Naive thymus-derived CD4-positive, alpha-beta T cell (primary cell): ENCODE measurements at regions not wholly inside any gene's neighbourhood (a gene's known extent, or its start where the extent isn't known, plus 50 kb on each side); places are given as distances from the start of the nearest gene placed in this dataset.

Experiments used
- ATAC-seq: fragments of 150-1000 bp; cut with Tn5 transposase; 2 replicates; pipeline ENCODE4 v1.10.0; 2021; ENCODE audit warnings: mild to moderate bottlenecking, moderate library complexity
- CTCF ChIA-PET: fragments of 350-600 bp; sonication (Branson Sonifier 250); formaldehyde crosslinking; loops from one replicate; lab custom pipeline; 2021; ENCODE audit warnings: antibody characterized with exemption; lab: Charles Lee
- POLR2A ChIA-PET: fragments of 350-600 bp; sonication (Branson Sonifier 250); formaldehyde crosslinking; loops from one replicate; lab custom pipeline; 2021; ENCODE audit warnings: antibody characterized with exemption, inconsistent platforms; lab: Charles Lee
- DNase-seq, 9 donors: peaks; one replicate each; pipeline versions ENCODE4 v3.0.0 to v3.0.0-alpha.2; 2020 to 2022; ENCODE audit warnings: mixed read lengths in 1 of 9
- H3K27ac ChIP-seq: one replicate; pipeline ENCODE4 v1.7.0; 2013; ENCODE audit warnings: mild to moderate bottlenecking, low read depth, low read length, moderate library complexity
- H3K27me3 ChIP-seq, 2 donors: one replicate each; pipeline ENCODE4 v1.7.0; 2013; ENCODE audit warnings: low read length in 2 of 2, mild to moderate bottlenecking in 2 of 2, moderate library complexity in 2 of 2; ENCODE audit not compliant: control insufficient read depth in 2 of 2, insufficient read depth in 2 of 2
- H3K36me3 ChIP-seq, 3 experiments: 1 replicate in 2 of 3; 2 replicates in 1 of 3; pipeline ENCODE4 v1.7.0; 2013; ENCODE audit warnings: low read length in 3 of 3, mild to moderate bottlenecking in 3 of 3, moderate library complexity in 1 of 3; ENCODE audit not compliant: insufficient read depth in 3 of 3, control insufficient read depth in 2 of 3
- H3K4me1 ChIP-seq, 2 donors: one replicate each; pipeline ENCODE4 v1.7.0; 2013; ENCODE audit warnings: low read length in 2 of 2, mild to moderate bottlenecking in 2 of 2, moderate library complexity in 1 of 2; ENCODE audit not compliant: control insufficient read depth in 2 of 2, insufficient read depth in 2 of 2
- H3K4me3 ChIP-seq: 2 replicates; pipeline ENCODE4 v1.7.0; 2013; ENCODE audit warnings: mild to moderate bottlenecking, low read length
- H3K9me3 ChIP-seq, 3 experiments: 1 replicate in 2 of 3; 2 replicates in 1 of 3; pipeline ENCODE4 v1.7.0; 2013; ENCODE audit warnings: low read length in 3 of 3; ENCODE audit not compliant: control insufficient read depth in 2 of 3
- H3K27ac Mint-ChIP-seq, 9 donors: one replicate each; pipeline ENCODE4 v1.8.0; 2020 to 2022; ENCODE audit warnings: mixed read lengths in 9 of 9, mild to moderate bottlenecking in 8 of 9, moderate library complexity in 5 of 9, inconsistent platforms in 2 of 9
- H3K27me3 Mint-ChIP-seq, 5 donors: one replicate each; pipeline ENCODE4 v1.8.0; 2021 to 2022; ENCODE audit warnings: mixed read lengths in 5 of 5, mild to moderate bottlenecking in 1 of 5
- H3K36me3 Mint-ChIP-seq, 5 donors: one replicate each; pipeline ENCODE4 v1.8.0; 2020 to 2022; ENCODE audit warnings: mixed read lengths in 5 of 5, mild to moderate bottlenecking in 3 of 5, inconsistent platforms in 1 of 5
- H3K4me1 Mint-ChIP-seq, 7 donors: one replicate each; pipeline ENCODE4 v1.8.0; 2020 to 2022; ENCODE audit warnings: mixed read lengths in 7 of 7, mild to moderate bottlenecking in 3 of 7, inconsistent platforms in 1 of 7
- H3K4me3 Mint-ChIP-seq, 10 donors: one replicate each; pipeline ENCODE4 v1.8.0; 2020 to 2022; ENCODE audit warnings: mild to moderate bottlenecking in 10 of 10, mixed read lengths in 10 of 10, moderate library complexity in 6 of 10, inconsistent platforms in 2 of 10
- H3K9me3 Mint-ChIP-seq, 11 donors: one replicate each; pipeline ENCODE4 v1.8.0; 2020 to 2022; ENCODE audit warnings: mixed read lengths in 11 of 11, mild to moderate bottlenecking in 4 of 11, inconsistent platforms in 1 of 11, moderate library complexity in 1 of 11
- intact Hi-C, 2 donors: fragments of 100-400 bp; cut with micrococcal nuclease; formaldehyde crosslinking; loops; one replicate each; pipeline ENCODE4 v1.15.1; 2023

- Histone ChIP-seq H3K27ac (no peak overlapping the region), H3K36me3 (no peaks in the 10 kb centered on the region), H3K4me1 (no peaks in the 10 kb centered on the region), H3K9me3 (no peaks in the 10 kb centered on the region), H3K27me3 (no peaks in the 10 kb centered on the region), H3K4me3 (no peak overlapping the region)
- H3K9me3 Mint-ChIP-seq: peaks cover 2 to 22% (median 8%) of the 10 kb centered on the region in 11 donors
- no peak overlapping the region for H3K4me3 Mint-ChIP-seq
- CTCF ChIA-PET: no interaction called here
- intact Hi-C loops: no loop called here
- POLR2A ChIA-PET: interaction anchor here (0.6 kb wide), 1 partner anchor 10 kb away, joined by 4 read pairs; no protein-coding TSS in a partner anchor
- ATAC-seq: no peak
- no peaks in the 10 kb centered on the region for H3K4me1 Mint-ChIP-seq
- H3K27me3 Mint-ChIP-seq: peaks cover 0 to 3% (median 0%) of the 10 kb centered on the region in 5 donors
- H3K27ac Mint-ChIP-seq: no peak overlapping the region
- H3K36me3 Mint-ChIP-seq: peaks cover 0 to 6% (median 0%) of the 10 kb centered on the region in 5 donors
- DNase-seq: no peak
Measured at GRCh38 chr22:34236527-34236926, 316.3 kb upstream of the LARGE1 start.

- Histone ChIP-seq H3K36me3 (no peaks in the 10 kb centered on the region), H3K4me1 (no peaks in the 10 kb centered on the region), H3K4me3 (no peak overlapping the region), H3K9me3 (no peaks in the 10 kb centered on the region), H3K27ac (no peak overlapping the region), H3K27me3 (no peaks in the 10 kb centered on the region)
- no peaks in the 10 kb centered on the region for H3K4me1 Mint-ChIP-seq
- H3K27ac Mint-ChIP-seq: no peak overlapping the region
- POLR2A ChIA-PET: no interaction called here
- H3K36me3 Mint-ChIP-seq: peaks cover 0 to 6% (median 0%) of the 10 kb centered on the region in 5 donors
- no peak for ATAC-seq
- no peak for DNase-seq
- intact Hi-C loops: no loop called here
- CTCF ChIA-PET: no interaction called here
- H3K27me3 Mint-ChIP-seq: peaks cover 0 to 3% (median 0%) of the 10 kb centered on the region in 5 donors
- peaks cover 2 to 23% (median 8%) of the 10 kb centered on the region in 11 donors for H3K9me3 Mint-ChIP-seq
- no peak overlapping the region for H3K4me3 Mint-ChIP-seq
Measured at GRCh38 chr22:34239421-34239820, 319.1 kb upstream of the LARGE1 start.

- Histone ChIP-seq H3K36me3 (no peaks in the 10 kb centered on the region), H3K9me3 (no peaks in the 10 kb centered on the region), H3K4me3 (no peak overlapping the region), H3K4me1 (no peaks in the 10 kb centered on the region), H3K27me3 (no peaks in the 10 kb centered on the region), H3K27ac (no peak overlapping the region)
- CTCF ChIA-PET: no interaction called here
- H3K27ac Mint-ChIP-seq: no peak overlapping the region
- no peak overlapping the region for H3K4me3 Mint-ChIP-seq
- DNase-seq (no peak), ATAC-seq (no peak)
- intact Hi-C loops: no loop called here
- H3K27me3 Mint-ChIP-seq: no peaks in the 10 kb centered on the region
- POLR2A ChIA-PET: no interaction called here
- peaks cover 0 to 4% (median 0%) of the 10 kb centered on the region in 5 donors for H3K36me3 Mint-ChIP-seq
- no peaks in the 10 kb centered on the region for H3K4me1 Mint-ChIP-seq
- H3K9me3 Mint-ChIP-seq: peaks cover 0 to 20% (median 8%) of the 10 kb centered on the region in 11 donors
Measured at GRCh38 chr22:34243023-34243422, 322.7 kb upstream of the LARGE1 start.

- H3K27me3 Mint-ChIP-seq: peaks cover 0 to 15% (median 4%) of the 10 kb centered on the region in 5 donors
- POLR2A ChIA-PET: no interaction called here
- H3K36me3 Mint-ChIP-seq: peaks cover 0 to 5% (median 0%) of the 10 kb centered on the region in 5 donors
- H3K4me3 Mint-ChIP-seq: no peak overlapping the region
- H3K4me1 Mint-ChIP-seq: no peaks in the 10 kb centered on the region
- no peak for ATAC-seq
- H3K9me3 ChIP-seq: peaks cover 0 to 6% (median 0%) of the 10 kb centered on the region in 3 experiments
- no peak overlapping the region for H3K27ac Mint-ChIP-seq
- H3K27me3 ChIP-seq: no peaks in the 10 kb centered on the region
- peaks cover 4 to 51% (median 19%) of the 10 kb centered on the region in 11 donors for H3K9me3 Mint-ChIP-seq
- CTCF ChIA-PET: no interaction called here
- H3K27ac ChIP-seq: no peak overlapping the region
- no peaks in the 10 kb centered on the region for H3K4me1 ChIP-seq
- no peak overlapping the region for H3K4me3 ChIP-seq
- intact Hi-C loops: no loop called here
- DNase-seq: no peak
- H3K36me3 ChIP-seq: no peaks in the 10 kb centered on the region
Measured at GRCh38 chr22:34255042-34255441, 334.8 kb upstream of the LARGE1 start.

- ChIA-PET CTCF (no interaction called here), POLR2A (no interaction called here)
- Mint-ChIP-seq H3K9me3 (peaks cover 0 to 7% (median 2%) of the 10 kb centered on the region in 11 donors), H3K36me3 (no peaks in the 10 kb centered on the region), H3K27ac (no peak overlapping the region), H3K27me3 (peaks cover 0 to 10% (median 4%) of the 10 kb centered on the region in 5 donors), H3K4me1 (no peaks in the 10 kb centered on the region), H3K4me3 (no peak overlapping the region)
- ATAC-seq: no peak
- DNase-seq: no peak
- intact Hi-C loops: no loop called here
- Histone ChIP-seq H3K4me1 (no peaks in the 10 kb centered on the region), H3K27me3 (no peaks in the 10 kb centered on the region), H3K27ac (no peak overlapping the region), H3K4me3 (no peak overlapping the region), H3K36me3 (no peaks in the 10 kb centered on the region), H3K9me3 (no peaks in the 10 kb centered on the region)
Measured at GRCh38 chr22:34278121-34278520, 357.8 kb upstream of the LARGE1 start.

GRCh38 chr22:34281738-34282137 is 361.5 kb upstream of the LARGE1 start:
- Mint-ChIP-seq H3K9me3 (peaks cover 0 to 7% (median 0%) of the 10 kb centered on the region in 11 donors), H3K27ac (no peak overlapping the region), H3K27me3 (peaks cover 0 to 18% (median 4%) of the 10 kb centered on the region in 5 donors), H3K4me3 (no peak overlapping the region), H3K36me3 (no peaks in the 10 kb centered on the region), H3K4me1 (no peaks in the 10 kb centered on the region)
- H3K9me3 ChIP-seq: no peaks in the 10 kb centered on the region
- no peak overlapping the region for H3K4me3 ChIP-seq
- DNase-seq (no peak), ATAC-seq (no peak)
- POLR2A ChIA-PET: no interaction called here
- CTCF ChIA-PET: no interaction called here
- no peaks in the 10 kb centered on the region for H3K36me3 ChIP-seq
- intact Hi-C loops: no loop called here
- no peaks in the 10 kb centered on the region for H3K4me1 ChIP-seq
- no peak overlapping the region for H3K27ac ChIP-seq
- no peaks in the 10 kb centered on the region for H3K27me3 ChIP-seq

GRCh38 chr22:34283844-34284243 is 363.6 kb upstream of the LARGE1 start:
- Histone ChIP-seq H3K36me3 (no peaks in the 10 kb centered on the region), H3K4me1 (no peaks in the 10 kb centered on the region), H3K27ac (no peak overlapping the region), H3K4me3 (no peak overlapping the region), H3K27me3 (no peaks in the 10 kb centered on the region), H3K9me3 (no peaks in the 10 kb centered on the region)
- ATAC-seq (no peak), DNase-seq (no peak)
- intact Hi-C loops: no loop called here
- Mint-ChIP-seq H3K27ac (no peak overlapping the region), H3K36me3 (no peaks in the 10 kb centered on the region), H3K27me3 (peaks cover 0 to 26% (median 10%) of the 10 kb centered on the region in 5 donors), H3K4me1 (peaks cover 0 to 1% (median 0%) of the 10 kb centered on the region in 7 donors), H3K4me3 (no peak overlapping the region), H3K9me3 (peaks cover 0 to 9% (median 4%) of the 10 kb centered on the region in 11 donors)
- CTCF ChIA-PET: no interaction called here
- POLR2A ChIA-PET: no interaction called here
